ENCODE measurements at regions not wholly inside any gene's neighbourhood (a gene's known extent, or its start where the extent isn't known, plus 50 kb on each side); places are given as distances from the start of the nearest gene placed in this dataset.
"Not testable (repeated sequence)": the region's sequence is repeated elsewhere in the genome, so short reads cannot be mapped to it uniquely, and the experiment has no call there.

DNA sequence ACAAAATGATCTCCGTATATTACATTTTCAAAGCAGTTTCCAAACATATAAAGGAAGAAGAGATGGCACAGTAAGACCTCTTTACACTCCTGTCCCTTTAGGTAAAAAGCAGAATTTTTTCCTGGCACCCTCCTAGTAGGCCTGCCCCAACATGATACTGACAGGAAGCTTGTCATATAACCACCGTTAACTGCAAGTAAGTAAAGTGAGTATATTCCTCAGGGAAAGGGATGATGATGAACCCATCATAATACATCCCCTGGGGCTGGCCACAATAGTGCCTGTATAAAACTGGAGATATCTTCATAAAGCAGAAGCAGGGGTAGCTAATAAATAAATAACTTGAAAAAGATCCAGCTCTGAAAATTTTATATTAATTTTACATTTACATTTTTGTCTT is 893.0 kb downstream of the DIPK2A start:
- H3K27me3 ChIP-seq (ENCODE audit: control insufficient read depth in 1 of 2, insufficient read depth in 2 of 2, low read length in 2 of 2): no peaks in the 10 kb centered on the region
- H3K4me3 ChIP-seq (ENCODE audit: low read length in 2 of 2): no peak overlapping the region
- no peak overlapping the region for H3K27ac ChIP-seq (ENCODE audit: low read length)
- H3K36me3 ChIP-seq (ENCODE audit: control insufficient read depth in 2 of 2, insufficient read depth in 2 of 2, low read length in 2 of 2): no peaks in the 10 kb centered on the region
- no peaks in the 10 kb centered on the region for H3K9me3 ChIP-seq (ENCODE audit: control insufficient read depth in 2 of 2, low read length in 2 of 2)
- no peak overlapping the region for H3K9ac ChIP-seq (ENCODE audit: low read length in 2 of 2)
- no peaks in the 10 kb centered on the region for H3K4me1 ChIP-seq (ENCODE audit: control insufficient read depth, insufficient read depth, low read length)

- Histone ChIP-seq H3K9me3 (ENCODE audit: control insufficient read depth in 2 of 2, low read length in 2 of 2) (no peaks in the 10 kb centered on the region), H3K4me1 (ENCODE audit: control insufficient read depth, insufficient read depth, low read length) (no peaks in the 10 kb centered on the region)
These were observed 894.3 kb downstream of the DIPK2A start for GRCh38 chr3:144865948-144866347.

GRCh38 chr3:144866476-144866875 is 894.9 kb downstream of the DIPK2A start:
- Histone ChIP-seq H3K9ac (ENCODE audit: low read length in 2 of 2) (no peak overlapping the region), H3K36me3 (ENCODE audit: control insufficient read depth in 2 of 2, insufficient read depth in 2 of 2, low read length in 2 of 2) (no peaks in the 10 kb centered on the region)

More at GRCh38 chr3:144865948-144866347, 894.3 kb downstream of the DIPK2A start:
- Histone ChIP-seq H3K9ac (ENCODE audit: low read length in 2 of 2) (no peak overlapping the region), H3K4me3 (ENCODE audit: low read length in 2 of 2) (no peak overlapping the region), H3K36me3 (ENCODE audit: control insufficient read depth in 2 of 2, insufficient read depth in 2 of 2, low read length in 2 of 2) (no peaks in the 10 kb centered on the region), H3K27ac (ENCODE audit: low read length) (no peak overlapping the region), H3K27me3 (ENCODE audit: control insufficient read depth in 1 of 2, insufficient read depth in 2 of 2, low read length in 2 of 2) (no peaks in the 10 kb centered on the region)

DNA sequence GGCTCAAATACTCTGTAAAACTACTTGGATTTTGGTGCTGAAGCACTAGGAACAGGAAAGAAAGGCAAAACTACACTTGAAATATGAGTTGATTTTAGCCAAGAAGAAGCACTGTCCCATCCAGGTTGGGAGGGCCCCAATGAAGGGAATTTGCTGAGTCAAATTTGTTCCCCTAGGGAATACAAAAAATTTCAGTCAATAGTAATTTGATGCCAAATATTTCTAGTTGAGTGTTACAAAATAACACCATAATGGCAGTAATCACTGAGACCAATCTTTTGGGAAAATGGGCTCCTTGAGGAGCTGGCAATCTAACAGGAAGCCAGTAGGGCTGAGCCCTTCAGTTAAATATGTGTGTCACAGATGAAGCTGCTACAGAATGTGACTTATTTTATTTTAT is 896.9 kb downstream of the DIPK2A start:
- Histone ChIP-seq H3K27me3 (ENCODE audit: control insufficient read depth in 1 of 2, insufficient read depth in 2 of 2, low read length in 2 of 2) (no peaks in the 10 kb centered on the region), H3K9me3 (ENCODE audit: control insufficient read depth in 2 of 2, low read length in 2 of 2) (no peaks in the 10 kb centered on the region), H3K36me3 (ENCODE audit: control insufficient read depth in 2 of 2, insufficient read depth in 2 of 2, low read length in 2 of 2) (no peaks in the 10 kb centered on the region), H3K4me3 (ENCODE audit: low read length in 2 of 2) (no peak overlapping the region), H3K4me1 (ENCODE audit: control insufficient read depth, insufficient read depth, low read length) (no peaks in the 10 kb centered on the region), H3K27ac (ENCODE audit: low read length) (no peak overlapping the region), H3K9ac (ENCODE audit: low read length in 2 of 2) (no peak overlapping the region)

More at GRCh38 chr3:144866476-144866875, 894.9 kb downstream of the DIPK2A start:
- Histone ChIP-seq H3K9me3 (ENCODE audit: control insufficient read depth in 2 of 2, low read length in 2 of 2) (no peaks in the 10 kb centered on the region), H3K27ac (ENCODE audit: low read length) (no peak overlapping the region), H3K4me1 (ENCODE audit: control insufficient read depth, insufficient read depth, low read length) (no peaks in the 10 kb centered on the region), H3K27me3 (ENCODE audit: control insufficient read depth in 1 of 2, insufficient read depth in 2 of 2, low read length in 2 of 2) (no peaks in the 10 kb centered on the region), H3K4me3 (ENCODE audit: low read length in 2 of 2) (no peak overlapping the region)

DNA sequence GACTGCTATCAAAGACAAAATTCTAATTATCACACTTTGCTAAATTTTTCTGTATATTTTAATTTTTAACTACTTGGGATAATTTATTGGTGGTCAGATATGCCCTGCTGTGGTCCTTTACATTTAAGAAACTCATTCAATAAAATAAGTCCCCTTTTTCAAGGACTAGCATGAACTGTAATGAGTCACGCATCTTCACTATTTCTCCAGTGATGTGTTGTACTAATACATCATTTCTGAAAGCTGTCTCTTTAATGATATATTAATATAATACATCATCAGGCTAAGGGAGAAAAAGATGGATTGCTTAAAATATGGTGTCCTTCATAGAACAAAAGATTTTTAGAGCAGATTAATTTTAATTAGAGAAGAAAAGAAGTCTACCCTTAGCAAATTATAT is 901.4 kb downstream of the DIPK2A start:
- Histone ChIP-seq H3K27me3 (ENCODE audit: control insufficient read depth in 1 of 2, insufficient read depth in 2 of 2, low read length in 2 of 2) (no peaks in the 10 kb centered on the region), H3K36me3 (ENCODE audit: control insufficient read depth in 2 of 2, insufficient read depth in 2 of 2, low read length in 2 of 2) (no peaks in the 10 kb centered on the region), H3K4me3 (ENCODE audit: low read length in 2 of 2) (no peak overlapping the region), H3K9ac (ENCODE audit: low read length in 2 of 2) (no peak overlapping the region), H3K4me1 (ENCODE audit: control insufficient read depth, insufficient read depth, low read length) (no peaks in the 10 kb centered on the region), H3K27ac (ENCODE audit: low read length) (no peak overlapping the region), H3K9me3 (ENCODE audit: control insufficient read depth in 2 of 2, low read length in 2 of 2) (no peaks in the 10 kb centered on the region)

GRCh38 chr3:144875211-144875610 is 903.6 kb downstream of the DIPK2A start:
- H3K36me3 ChIP-seq (ENCODE audit: control insufficient read depth in 2 of 2, insufficient read depth in 2 of 2, low read length in 2 of 2): no peaks in the 10 kb centered on the region
- H3K27me3 ChIP-seq (ENCODE audit: control insufficient read depth in 1 of 2, insufficient read depth in 2 of 2, low read length in 2 of 2): no peaks in the 10 kb centered on the region
- no peak overlapping the region for H3K9ac ChIP-seq (ENCODE audit: low read length in 2 of 2)
- H3K27ac ChIP-seq (ENCODE audit: low read length): no peak overlapping the region
- no peaks in the 10 kb centered on the region for H3K9me3 ChIP-seq (ENCODE audit: control insufficient read depth in 2 of 2, low read length in 2 of 2)
- H3K4me1 ChIP-seq (ENCODE audit: control insufficient read depth, insufficient read depth, low read length): no peaks in the 10 kb centered on the region
- H3K4me3 ChIP-seq (ENCODE audit: low read length in 2 of 2): no peak overlapping the region

DNA sequence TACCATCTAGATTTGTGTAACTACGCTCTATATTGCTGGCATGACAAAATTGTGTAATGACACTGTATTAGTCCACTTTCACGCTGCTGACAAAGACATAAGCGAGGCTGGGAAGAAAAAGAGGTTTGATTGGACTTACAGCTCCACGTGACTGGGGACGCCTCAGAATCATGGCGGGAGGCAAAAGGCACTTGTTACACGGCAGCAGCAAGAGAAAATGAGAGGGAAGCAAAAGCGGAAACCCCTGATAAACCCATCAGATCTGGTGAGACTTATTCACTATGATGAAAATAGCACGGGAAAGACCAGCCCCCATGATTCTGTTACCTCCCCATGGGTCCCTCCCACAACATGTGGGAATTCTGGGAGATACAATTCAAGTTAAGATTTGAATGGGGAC is 905.7 kb downstream of the DIPK2A start:
- no peak overlapping the region for H3K9ac ChIP-seq (ENCODE audit: low read length in 2 of 2)
- no peaks in the 10 kb centered on the region for H3K27me3 ChIP-seq (ENCODE audit: control insufficient read depth in 1 of 2, insufficient read depth in 2 of 2, low read length in 2 of 2)
- no peaks in the 10 kb centered on the region for H3K9me3 ChIP-seq (ENCODE audit: control insufficient read depth in 2 of 2, low read length in 2 of 2)
- no peaks in the 10 kb centered on the region for H3K36me3 ChIP-seq (ENCODE audit: control insufficient read depth in 2 of 2, insufficient read depth in 2 of 2, low read length in 2 of 2)
- H3K27ac ChIP-seq (ENCODE audit: low read length): no peak overlapping the region
- H3K4me1 ChIP-seq (ENCODE audit: control insufficient read depth, insufficient read depth, low read length): no peaks in the 10 kb centered on the region
- no peak overlapping the region for H3K4me3 ChIP-seq (ENCODE audit: low read length in 2 of 2)

DNA sequence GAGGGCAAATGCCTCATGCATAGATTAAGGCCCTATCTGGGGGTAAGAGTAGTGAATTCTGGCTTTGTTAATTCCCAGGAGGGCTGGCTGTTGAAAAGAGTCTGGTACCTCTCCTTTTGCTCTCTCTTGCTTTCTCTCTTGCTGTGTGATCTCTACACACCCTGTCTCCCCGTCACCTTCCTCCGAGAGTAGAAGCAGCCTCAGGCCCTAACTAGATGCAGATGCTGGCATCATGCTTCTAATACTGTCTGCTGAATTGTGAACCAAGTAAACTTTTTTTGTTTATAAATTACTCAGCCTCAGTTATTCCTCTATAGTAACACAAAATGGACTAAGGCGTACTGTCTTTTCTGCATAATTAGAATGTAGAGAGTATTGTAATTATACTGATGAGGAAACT is 908.1 kb downstream of the DIPK2A start:
- no peaks in the 10 kb centered on the region for H3K4me1 ChIP-seq (ENCODE audit: control insufficient read depth, insufficient read depth, low read length)
- H3K27me3 ChIP-seq (ENCODE audit: control insufficient read depth in 1 of 2, insufficient read depth in 2 of 2, low read length in 2 of 2): no peaks in the 10 kb centered on the region
- no peak overlapping the region for H3K27ac ChIP-seq (ENCODE audit: low read length)
- no peaks in the 10 kb centered on the region for H3K9me3 ChIP-seq (ENCODE audit: control insufficient read depth in 2 of 2, low read length in 2 of 2)
- no peak overlapping the region for H3K4me3 ChIP-seq (ENCODE audit: low read length in 2 of 2)
- H3K36me3 ChIP-seq (ENCODE audit: control insufficient read depth in 2 of 2, insufficient read depth in 2 of 2, low read length in 2 of 2): no peaks in the 10 kb centered on the region
- H3K9ac ChIP-seq (ENCODE audit: low read length in 2 of 2): no peak overlapping the region

DNA sequence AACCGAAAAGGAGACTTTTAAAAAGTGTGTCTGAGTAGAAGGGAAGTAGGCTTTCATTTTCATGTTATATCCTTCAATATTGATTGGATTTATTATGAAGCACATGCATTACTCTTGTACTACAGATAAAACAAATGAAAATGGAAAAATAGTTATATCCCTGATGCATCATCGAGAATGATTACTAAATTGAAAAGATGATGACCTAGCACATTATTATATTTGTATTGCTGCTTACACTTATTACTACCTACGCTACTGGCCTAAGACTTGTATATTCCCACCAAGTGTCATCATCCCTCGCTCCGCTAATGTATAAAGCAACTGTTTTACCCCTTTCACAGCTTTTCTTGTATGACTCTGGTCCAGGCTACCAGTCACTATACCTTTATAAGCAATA is 922.4 kb downstream of the DIPK2A start:
- H3K27ac ChIP-seq (ENCODE audit: low read length): no peak overlapping the region
- no peaks in the 10 kb centered on the region for H3K9me3 ChIP-seq (ENCODE audit: control insufficient read depth in 2 of 2, low read length in 2 of 2)
- no peaks in the 10 kb centered on the region for H3K4me1 ChIP-seq (ENCODE audit: control insufficient read depth, insufficient read depth, low read length)
- no peaks in the 10 kb centered on the region for H3K27me3 ChIP-seq (ENCODE audit: control insufficient read depth in 1 of 2, insufficient read depth in 2 of 2, low read length in 2 of 2)
- H3K36me3 ChIP-seq (ENCODE audit: control insufficient read depth in 2 of 2, insufficient read depth in 2 of 2, low read length in 2 of 2): no peaks in the 10 kb centered on the region
- H3K4me3 ChIP-seq (ENCODE audit: low read length in 2 of 2): no peak overlapping the region
- no peak overlapping the region for H3K9ac ChIP-seq (ENCODE audit: low read length in 2 of 2)

GRCh38 chr3:144894576-144894975 is 923.0 kb downstream of the DIPK2A start:
- Histone ChIP-seq H3K9ac (ENCODE audit: low read length in 2 of 2) (no peak overlapping the region), H3K27ac (ENCODE audit: low read length) (no peak overlapping the region), H3K4me1 (ENCODE audit: control insufficient read depth, insufficient read depth, low read length) (no peaks in the 10 kb centered on the region), H3K36me3 (ENCODE audit: control insufficient read depth in 2 of 2, insufficient read depth in 2 of 2, low read length in 2 of 2) (no peaks in the 10 kb centered on the region), H3K27me3 (ENCODE audit: control insufficient read depth in 1 of 2, insufficient read depth in 2 of 2, low read length in 2 of 2) (no peaks in the 10 kb centered on the region), H3K4me3 (ENCODE audit: low read length in 2 of 2) (no peak overlapping the region), H3K9me3 (ENCODE audit: control insufficient read depth in 2 of 2, low read length in 2 of 2) (no peaks in the 10 kb centered on the region)

DNA sequence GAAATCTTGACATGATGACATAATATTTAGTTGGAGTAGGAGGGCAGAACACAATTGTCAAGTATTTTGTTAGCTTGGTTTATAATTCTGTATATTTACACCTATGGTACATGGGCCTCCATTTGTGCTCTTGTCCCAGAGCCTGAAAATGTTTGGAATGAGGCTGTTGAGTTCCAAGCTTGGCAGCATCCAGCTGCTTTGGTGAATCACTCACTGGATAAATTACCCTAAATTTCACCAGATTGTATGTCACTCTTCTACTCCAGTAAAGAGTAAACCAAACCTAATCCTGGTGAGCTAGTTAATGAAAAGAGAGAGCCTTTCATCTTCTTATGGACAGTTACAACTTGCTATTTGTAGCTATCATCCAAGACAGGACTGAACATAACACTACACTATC is 928.7 kb downstream of the DIPK2A start:
- Histone ChIP-seq H3K4me1 (ENCODE audit: control insufficient read depth, insufficient read depth, low read length) (no peaks in the 10 kb centered on the region), H3K9ac (ENCODE audit: low read length in 2 of 2) (no peak overlapping the region), H3K27me3 (ENCODE audit: control insufficient read depth in 1 of 2, insufficient read depth in 2 of 2, low read length in 2 of 2) (no peaks in the 10 kb centered on the region), H3K27ac (ENCODE audit: low read length) (no peak overlapping the region), H3K4me3 (ENCODE audit: low read length in 2 of 2) (no peak overlapping the region), H3K9me3 (ENCODE audit: control insufficient read depth in 2 of 2, low read length in 2 of 2) (no peaks in the 10 kb centered on the region), H3K36me3 (ENCODE audit: control insufficient read depth in 2 of 2, insufficient read depth in 2 of 2, low read length in 2 of 2) (no peaks in the 10 kb centered on the region)

- H3K4me1 ChIP-seq (ENCODE audit: control insufficient read depth, insufficient read depth, low read length); H3K27me3 ChIP-seq (ENCODE audit: control insufficient read depth in 1 of 2, insufficient read depth in 2 of 2, low read length in 2 of 2); H3K27ac ChIP-seq (ENCODE audit: low read length); H3K4me3 ChIP-seq (ENCODE audit: low read length in 2 of 2); H3K9ac ChIP-seq (ENCODE audit: low read length in 2 of 2); H3K36me3 ChIP-seq (ENCODE audit: control insufficient read depth in 2 of 2, insufficient read depth in 2 of 2, low read length in 2 of 2); H3K9me3 ChIP-seq (ENCODE audit: control insufficient read depth in 2 of 2, low read length in 2 of 2): not testable (repeated sequence)
These were observed 936.0 kb downstream of the DIPK2A start for GRCh38 chr3:144907581-144907980.

Measured in stomach smooth muscle (tissue), 2 donors.